MCF 10A (cell line): ENCODE measurements at regions not wholly inside any gene's neighbourhood (a gene's known extent, or its start where the extent isn't known, plus 50 kb on each side); places are given as distances from the start of the nearest gene placed in this dataset.

ENCODE experiments used
- BruUV-seq: library from RNA; stranded (reverse); fragments of 400-500 nt; replicated peaks from 2 replicates; lab custom pipeline; 2021; lab: Mats Ljungman, UMichigan
- CTCF ChIA-PET: fragments of 300-600 bp; sonication (Branson Sonifier 250); formaldehyde crosslinking; extraction: SDS; loops from one replicate; lab custom pipeline; 2021; ENCODE audit warnings: antibody characterized with exemption, inconsistent platforms; lab: Yijun Ruan, JAX
- POLR2A ChIA-PET: fragments of 300-600, 350-650 bp; sonication (Branson Sonifier 250); formaldehyde crosslinking; extraction: SDS; loops from one replicate; lab custom pipeline; 2020; ENCODE audit warnings: antibody characterized with exemption, inconsistent platforms; lab: Yijun Ruan, JAX
- DNase-seq: peaks from one replicate; pipeline ENCODE4 v3.0.0-alpha.2; 2018; ENCODE audit not compliant: unreplicated experiment
- H3K27ac Mint-ChIP-seq: one replicate; pipeline ENCODE4 v1.8.0; 2022; ENCODE audit warnings: mild to moderate bottlenecking, low read depth, mixed read lengths; ENCODE audit not compliant: unreplicated experiment
- H3K27me3 Mint-ChIP-seq: one replicate; pipeline ENCODE4 v1.8.0; 2022; ENCODE audit warnings: mixed read lengths; ENCODE audit not compliant: insufficient read depth, unreplicated experiment
- H3K36me3 Mint-ChIP-seq: one replicate; pipeline ENCODE4 v1.8.0; 2022; ENCODE audit warnings: mild to moderate bottlenecking, moderate library complexity, mixed read lengths; ENCODE audit not compliant: insufficient read depth, unreplicated experiment
- H3K4me1 Mint-ChIP-seq: one replicate; pipeline ENCODE4 v1.8.0; 2022; ENCODE audit warnings: mixed read lengths; ENCODE audit not compliant: insufficient read depth, unreplicated experiment
- H3K4me3 Mint-ChIP-seq: one replicate; pipeline ENCODE4 v1.8.0; 2022; ENCODE audit warnings: mild to moderate bottlenecking, moderate library complexity, mixed read lengths; ENCODE audit not compliant: unreplicated experiment
- H3K9me3 Mint-ChIP-seq: one replicate; pipeline ENCODE4 v1.8.0; 2022; ENCODE audit warnings: mixed read lengths; ENCODE audit not compliant: unreplicated experiment
- CTCF ChIP-seq: fragments of 200-600 bp; IDR thresholded peaks from one replicate; pipeline ENCODE4 v1.8.0; 2022; ENCODE audit warnings: antibody characterized with exemption, mild to moderate bottlenecking; ENCODE audit not compliant: unreplicated experiment
- intact Hi-C: fragments of 100-400 bp; cut with micrococcal nuclease; formaldehyde crosslinking; loops from 2 replicates; pipeline ENCODE4 v1.14.1; 2022

- BruUV-seq = no TSS peak
- POLR2A ChIA-PET = no interaction called here
- no peaks in the 10 kb centered on the region for H3K36me3 Mint-ChIP-seq
- CTCF ChIA-PET = no interaction called here
- H3K9me3 Mint-ChIP-seq = no peaks in the 10 kb centered on the region
- TF ChIP-seq CTCF = no peak
- H3K27me3 Mint-ChIP-seq = no peaks in the 10 kb centered on the region
- H3K27ac Mint-ChIP-seq = no peak overlapping the region
- DNase-seq = no peak
- H3K4me3 Mint-ChIP-seq = no peak overlapping the region
- H3K4me1 Mint-ChIP-seq = no peaks in the 10 kb centered on the region
- intact Hi-C loops = no loop called here
Measured at GRCh38 chr2:207422380-207422779, 107.4 kb upstream of the CREB1 start.

GRCh38 chr2:207423886-207424285, 105.9 kb upstream of the CREB1 start:
- H3K4me3 Mint-ChIP-seq = no peak overlapping the region
- no peaks in the 10 kb centered on the region for H3K4me1 Mint-ChIP-seq
- DNase-seq = no peak
- intact Hi-C loops = no loop called here
- H3K9me3 Mint-ChIP-seq = no peaks in the 10 kb centered on the region
- H3K36me3 Mint-ChIP-seq = no peaks in the 10 kb centered on the region
- TF ChIP-seq CTCF = no peak
- no peaks in the 10 kb centered on the region for H3K27me3 Mint-ChIP-seq
- ChIA-PET CTCF (interaction anchor here (0.7 to 1.1 kb wide), 2 partner anchors 24 to 186 kb away, joined by 3 to 4 read pairs; no protein-coding TSS in a partner anchor), POLR2A (interaction anchor here (0.7 to 1.3 kb wide), 2 partner anchors 15 to 81 kb away, joined by 3 to 5 read pairs; no protein-coding TSS in a partner anchor)
- H3K27ac Mint-ChIP-seq = no peak overlapping the region
- no TSS peak for BruUV-seq

GRCh38 chr2:207427986-207428385, 101.8 kb upstream of the CREB1 start:
- Mint-ChIP-seq H3K27me3 (no peaks in the 10 kb centered on the region), H3K9me3 (no peaks in the 10 kb centered on the region), H3K27ac (no peak overlapping the region), H3K4me1 (no peaks in the 10 kb centered on the region), H3K4me3 (no peak overlapping the region), H3K36me3 (no peaks in the 10 kb centered on the region)
- ChIA-PET POLR2A (no interaction called here), CTCF (no interaction called here)
- no TSS peak for BruUV-seq
- DNase-seq = no peak
- intact Hi-C loops = no loop called here
- no peak for TF ChIP-seq CTCF

DNA sequence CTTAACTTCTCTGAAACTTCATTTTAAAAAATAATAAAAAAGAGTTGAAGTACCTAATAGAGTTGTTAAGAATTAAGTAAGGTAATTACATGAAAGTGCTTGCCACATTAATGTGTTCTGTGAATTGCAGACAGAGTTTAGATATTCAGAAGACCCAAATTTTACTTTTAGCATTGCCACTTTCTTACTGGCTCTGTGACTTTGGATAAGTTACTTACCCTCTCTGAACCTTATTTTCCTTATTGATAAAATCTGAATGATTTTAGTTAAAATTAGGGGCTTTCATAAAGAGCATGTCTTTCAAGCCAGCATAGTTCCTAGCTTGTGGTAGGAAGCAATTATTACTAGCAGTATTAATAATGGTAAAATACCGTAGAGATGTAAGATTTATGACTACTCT, 101.2 kb upstream of the CREB1 start:
- POLR2A ChIA-PET = interaction anchor here (0.7 kb wide), 1 partner anchor 414 kb away, joined by 4 read pairs; no protein-coding TSS in a partner anchor
- no peaks in the 10 kb centered on the region for H3K27me3 Mint-ChIP-seq
- H3K9me3 Mint-ChIP-seq = no peaks in the 10 kb centered on the region
- H3K27ac Mint-ChIP-seq = no peak overlapping the region
- intact Hi-C loops = no loop called here
- H3K4me3 Mint-ChIP-seq = no peak overlapping the region
- TF ChIP-seq CTCF = no peak
- H3K36me3 Mint-ChIP-seq = no peaks in the 10 kb centered on the region
- CTCF ChIA-PET = no interaction called here
- no TSS peak for BruUV-seq
- H3K4me1 Mint-ChIP-seq = no peaks in the 10 kb centered on the region
- no peak for DNase-seq
